ENCODE measurements at regions not wholly inside any gene's neighbourhood (a gene's known extent, or its start where the extent isn't known, plus 50 kb on each side); places are given as distances from the start of the nearest gene placed in this dataset.
"Not testable (repeated sequence)": the region's sequence is repeated elsewhere in the genome, so short reads cannot be mapped to it uniquely, and the experiment has no call there.

DNA sequence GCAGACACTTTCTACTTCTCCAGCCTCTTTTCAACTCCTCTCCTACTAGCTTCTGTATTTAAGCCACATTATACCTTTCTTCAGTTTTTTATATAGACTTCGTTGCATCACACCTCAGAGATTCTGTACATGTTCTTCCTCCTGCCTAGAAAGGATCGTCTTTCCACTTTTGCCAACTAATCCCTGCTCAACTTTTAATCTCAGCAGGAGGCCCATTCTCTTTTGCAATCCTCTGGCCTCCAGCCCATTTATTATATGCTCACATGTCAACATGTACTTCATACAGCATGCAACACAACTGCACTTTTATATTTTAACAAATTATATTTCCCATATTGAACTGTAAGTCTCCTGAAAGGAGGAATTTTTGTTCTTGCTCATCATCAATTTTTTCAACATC lies 476.5 kb upstream of the SMIM31 start:
- not testable (repeated sequence) for TF ChIP-seq POLR2AphosphoS5, POLR2A (IDR thresholded peaks at IDR 0.05)
- TF ChIP-seq, protein P1, sequence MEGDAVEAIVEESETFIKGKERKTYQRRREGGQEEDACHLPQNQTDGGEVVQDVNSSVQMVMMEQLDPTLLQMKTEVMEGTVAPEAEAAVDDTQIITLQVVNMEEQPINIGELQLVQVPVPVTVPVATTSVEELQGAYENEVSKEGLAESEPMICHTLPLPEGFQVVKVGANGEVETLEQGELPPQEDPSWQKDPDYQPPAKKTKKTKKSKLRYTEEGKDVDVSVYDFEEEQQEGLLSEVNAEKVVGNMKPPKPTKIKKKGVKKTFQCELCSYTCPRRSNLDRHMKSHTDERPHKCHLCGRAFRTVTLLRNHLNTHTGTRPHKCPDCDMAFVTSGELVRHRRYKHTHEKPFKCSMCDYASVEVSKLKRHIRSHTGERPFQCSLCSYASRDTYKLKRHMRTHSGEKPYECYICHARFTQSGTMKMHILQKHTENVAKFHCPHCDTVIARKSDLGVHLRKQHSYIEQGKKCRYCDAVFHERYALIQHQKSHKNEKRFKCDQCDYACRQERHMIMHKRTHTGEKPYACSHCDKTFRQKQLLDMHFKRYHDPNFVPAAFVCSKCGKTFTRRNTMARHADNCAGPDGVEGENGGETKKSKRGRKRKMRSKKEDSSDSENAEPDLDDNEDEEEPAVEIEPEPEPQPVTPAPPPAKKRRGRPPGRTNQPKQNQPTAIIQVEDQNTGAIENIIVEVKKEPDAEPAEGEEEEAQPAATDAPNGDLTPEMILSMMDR (IDR thresholded peaks at IDR 0.05) = not testable (repeated sequence)

Measured in breast epithelium (tissue), 3 donors.